ENCODE measurements at regions not wholly inside any gene's neighbourhood (a gene's known extent, or its start where the extent isn't known, plus 50 kb on each side); places are given as distances from the start of the nearest gene placed in this dataset.
A peak's percentile ranks its signal among the peaks of the same experiment; 100 is the strongest.
"Not testable (repeated sequence)": the region's sequence is repeated elsewhere in the genome, so short reads cannot be mapped to it uniquely, and the experiment has no call there.

DNA sequence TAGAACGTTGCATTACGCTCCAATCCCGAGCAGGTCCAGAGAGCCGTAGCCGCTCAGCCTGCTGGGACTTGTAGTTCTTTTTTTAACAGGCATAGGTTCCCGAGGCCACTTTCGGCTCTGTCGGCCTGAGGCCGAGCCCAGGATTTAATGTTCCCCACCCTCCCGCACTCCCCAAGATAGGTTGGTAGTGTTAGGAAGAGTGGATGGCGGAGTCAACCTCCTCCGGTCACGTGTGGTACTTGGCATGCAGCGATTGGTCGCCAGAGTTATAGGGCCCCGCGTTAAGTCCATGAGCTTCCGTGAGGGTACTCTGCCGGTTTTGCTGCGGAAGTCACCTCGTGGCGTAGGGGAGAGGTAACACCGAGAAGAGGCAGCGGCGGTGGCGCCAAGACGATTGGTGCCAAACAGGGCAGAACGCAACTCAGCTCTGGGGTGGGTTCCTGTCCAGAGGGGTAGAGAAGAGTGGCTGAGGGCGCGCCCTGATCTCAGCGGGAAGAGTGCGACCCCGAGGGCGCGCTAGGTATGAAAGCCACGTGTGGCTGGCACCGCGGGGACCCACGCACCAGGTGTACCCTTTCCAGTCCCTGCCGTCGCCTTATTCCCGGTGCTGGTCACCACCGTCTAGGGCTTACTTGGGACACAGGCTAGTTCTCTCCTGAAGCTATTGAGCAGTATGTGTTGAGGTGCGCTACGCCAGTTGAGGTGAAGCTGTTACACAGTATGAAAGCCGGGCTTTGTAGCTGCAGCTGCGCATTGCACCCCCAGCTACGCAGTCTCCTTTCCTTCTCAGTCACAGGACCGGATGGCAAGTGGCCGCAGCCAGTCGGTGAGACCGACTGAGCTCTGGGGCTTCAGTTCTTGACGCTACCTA lies 177.2 kb downstream of the KDM5D start:
- 0 to 1% methylated on average over 37 to 53 of the region's 53 CpGs; no CpG with 5 or more reads in 1 of the 3 donors for whole genome bisulfite sequencing, 3 donors
- no peaks in the 10 kb centered on the region for H3K27me3 ChIP-seq (ENCODE audit: control insufficient read depth in 3 of 3, insufficient read depth in 3 of 3, low read length in 3 of 3)
- H3K4me1 ChIP-seq (ENCODE audit: control insufficient read depth in 3 of 3, insufficient read depth in 2 of 3, low read depth in 1 of 3, low read length in 2 of 3) = no peaks in the 10 kb centered on the region
- peak overlapping the region in 2 of 3 donors; percentile 44 to 70 for H3K4me3 ChIP-seq (ENCODE audit: low read depth in 1 of 3, low read length in 3 of 3)
- peak overlapping the region in 2 of 3 donors; percentile 61 to 88 for H3K27ac ChIP-seq (ENCODE audit: low read depth in 1 of 3, low read length in 2 of 3)
- FAIRE-seq = no peak
- peak; percentile 91 to 94 for DNase-seq
- no peaks in the 10 kb centered on the region for H3K9me3 ChIP-seq (ENCODE audit: control insufficient read depth in 2 of 2, insufficient read depth in 1 of 2, low read depth in 1 of 2, low read length in 1 of 2)
- no peaks in the 10 kb centered on the region for H3K36me3 ChIP-seq (ENCODE audit: control insufficient read depth in 3 of 3, insufficient read depth in 2 of 3, low read depth in 1 of 3, low read length in 3 of 3)

DNA sequence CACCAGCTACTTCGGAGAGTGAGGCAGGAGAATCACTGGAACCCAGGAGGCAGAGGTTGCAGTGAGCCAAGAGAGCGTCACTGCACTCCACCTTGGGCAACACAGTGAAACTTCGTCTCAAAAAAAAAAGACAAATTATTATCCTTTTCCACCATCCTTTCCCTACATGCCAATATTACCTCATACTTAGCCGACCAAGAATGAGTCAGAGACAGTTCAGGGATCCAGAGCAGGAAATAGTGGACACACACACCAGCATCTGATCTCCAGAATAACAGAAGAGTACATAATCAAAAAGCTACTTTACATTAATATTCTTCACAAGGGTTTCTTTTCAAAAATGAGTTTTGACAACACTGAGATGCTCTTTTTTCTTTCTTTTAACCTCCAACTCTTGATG lies 185.4 kb downstream of the KDM5D start:
- Histone ChIP-seq H3K27me3 (ENCODE audit: control insufficient read depth in 3 of 3, insufficient read depth in 3 of 3, low read length in 3 of 3) (no peaks in the 10 kb centered on the region), H3K27ac (ENCODE audit: low read depth in 1 of 3, low read length in 2 of 3) (no peak overlapping the region), H3K36me3 (ENCODE audit: control insufficient read depth in 3 of 3, insufficient read depth in 2 of 3, low read depth in 1 of 3, low read length in 3 of 3) (no peaks in the 10 kb centered on the region), H3K4me3 (ENCODE audit: low read depth in 1 of 3, low read length in 3 of 3) (no peak overlapping the region), H3K4me1 (ENCODE audit: control insufficient read depth in 3 of 3, insufficient read depth in 2 of 3, low read depth in 1 of 3, low read length in 2 of 3) (no peaks in the 10 kb centered on the region), H3K9me3 (ENCODE audit: control insufficient read depth in 2 of 2, insufficient read depth in 1 of 2, low read depth in 1 of 2, low read length in 1 of 2) (no peaks in the 10 kb centered on the region)
- no peak for DNase-seq
- WGBS, 3 donors = 93% methylated on average over 4 of the region's 4 CpGs; no CpG with 5 or more reads in 1 of the 3 donors
- FAIRE-seq = no peak

GRCh38 chrY:19549671-19550466 lies 194.7 kb downstream of the KDM5D start:
- H3K4me3 ChIP-seq (ENCODE audit: low read depth in 1 of 3, low read length in 3 of 3) = no peak overlapping the region
- no peaks in the 10 kb centered on the region for H3K36me3 ChIP-seq (ENCODE audit: control insufficient read depth in 3 of 3, insufficient read depth in 2 of 3, low read depth in 1 of 3, low read length in 3 of 3)
- H3K4me1 ChIP-seq (ENCODE audit: control insufficient read depth in 3 of 3, insufficient read depth in 2 of 3, low read depth in 1 of 3, low read length in 2 of 3) = no peaks in the 10 kb centered on the region
- H3K9me3 ChIP-seq (ENCODE audit: control insufficient read depth in 2 of 2, insufficient read depth in 1 of 2, low read depth in 1 of 2, low read length in 1 of 2) = no peaks in the 10 kb centered on the region
- no peak for DNase-seq
- no peak for FAIRE-seq
- H3K27me3 ChIP-seq (ENCODE audit: control insufficient read depth in 3 of 3, insufficient read depth in 3 of 3, low read length in 3 of 3) = no peaks in the 10 kb centered on the region
- 51 to 63% methylated on average over 18 of the region's 18 CpGs; no CpG with 5 or more reads in 1 of the 3 donors for WGBS, 3 donors
- H3K27ac ChIP-seq (ENCODE audit: low read depth in 1 of 3, low read length in 2 of 3) = no peak overlapping the region

- no peaks in the 10 kb centered on the region for H3K27me3 ChIP-seq (ENCODE audit: control insufficient read depth in 3 of 3, insufficient read depth in 3 of 3, low read length in 3 of 3)
- H3K27ac ChIP-seq (ENCODE audit: low read depth in 1 of 3, low read length in 2 of 3) = no peak overlapping the region
- H3K9me3 ChIP-seq (ENCODE audit: control insufficient read depth in 2 of 2, insufficient read depth in 1 of 2, low read depth in 1 of 2, low read length in 1 of 2) = no peaks in the 10 kb centered on the region
- DNase-seq (no peak), FAIRE-seq (no peak)
- 46 to 66% methylated on average over 29 to 31 of the region's 31 CpGs; no CpG with 5 or more reads in 1 of the 3 donors for WGBS, 3 donors
- no peaks in the 10 kb centered on the region for H3K36me3 ChIP-seq (ENCODE audit: control insufficient read depth in 3 of 3, insufficient read depth in 2 of 3, low read depth in 1 of 3, low read length in 3 of 3)
- no peaks in the 10 kb centered on the region for H3K4me1 ChIP-seq (ENCODE audit: control insufficient read depth in 3 of 3, insufficient read depth in 2 of 3, low read depth in 1 of 3, low read length in 2 of 3)
- H3K4me3 ChIP-seq (ENCODE audit: low read depth in 1 of 3, low read length in 3 of 3) = no peak overlapping the region
Observed at GRCh38 chrY:19541475-19542306, 202.8 kb downstream of the KDM5D start.

- DNase-seq; H3K27me3 ChIP-seq (ENCODE audit: control insufficient read depth in 3 of 3, insufficient read depth in 3 of 3, low read length in 3 of 3); H3K27ac ChIP-seq (ENCODE audit: low read depth in 1 of 3, low read length in 2 of 3); H3K4me3 ChIP-seq (ENCODE audit: low read depth in 1 of 3, low read length in 3 of 3); FAIRE-seq; H3K36me3 ChIP-seq (ENCODE audit: control insufficient read depth in 3 of 3, insufficient read depth in 2 of 3, low read depth in 1 of 3, low read length in 3 of 3); H3K4me1 ChIP-seq (ENCODE audit: control insufficient read depth in 3 of 3, insufficient read depth in 2 of 3, low read depth in 1 of 3, low read length in 2 of 3); H3K9me3 ChIP-seq (ENCODE audit: control insufficient read depth in 2 of 2, insufficient read depth in 1 of 2, low read depth in 1 of 2, low read length in 1 of 2): not testable (repeated sequence)
- WGBS, 3 donors = 94 to 96% methylated on average over 11 to 14 of the region's 14 CpGs; no CpG with 5 or more reads in 1 of the 3 donors
Observed at GRCh38 chrY:19535697-19536096, 208.8 kb downstream of the KDM5D start.

DNA sequence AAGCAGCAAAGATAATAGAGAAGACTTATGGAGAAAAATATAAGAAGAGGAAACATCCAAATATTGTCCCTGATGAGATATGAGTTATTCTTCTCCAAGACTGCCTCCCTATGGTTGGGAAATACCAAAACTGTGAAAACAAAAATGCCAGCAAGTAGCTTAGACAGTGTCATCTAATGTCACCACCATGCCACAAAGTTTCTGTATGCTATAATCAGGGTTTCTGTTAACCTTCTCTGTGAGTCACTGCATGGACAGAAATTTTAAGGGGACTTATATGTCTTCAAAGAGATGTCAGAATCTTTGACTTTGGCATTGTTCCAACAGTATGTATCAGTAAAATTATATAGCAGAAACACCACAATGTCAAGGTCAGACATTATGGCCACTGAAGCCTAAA lies 222.6 kb downstream of the KDM5D start:
- Histone ChIP-seq H3K27ac (ENCODE audit: low read depth in 1 of 3, low read length in 2 of 3) (no peak overlapping the region), H3K9me3 (ENCODE audit: control insufficient read depth in 2 of 2, insufficient read depth in 1 of 2, low read depth in 1 of 2, low read length in 1 of 2) (no peaks in the 10 kb centered on the region), H3K36me3 (ENCODE audit: control insufficient read depth in 3 of 3, insufficient read depth in 2 of 3, low read depth in 1 of 3, low read length in 3 of 3) (no peaks in the 10 kb centered on the region), H3K27me3 (ENCODE audit: control insufficient read depth in 3 of 3, insufficient read depth in 3 of 3, low read length in 3 of 3) (no peaks in the 10 kb centered on the region), H3K4me3 (ENCODE audit: low read depth in 1 of 3, low read length in 3 of 3) (no peak overlapping the region), H3K4me1 (ENCODE audit: control insufficient read depth in 3 of 3, insufficient read depth in 2 of 3, low read depth in 1 of 3, low read length in 2 of 3) (no peaks in the 10 kb centered on the region)
- DNase-seq = no peak
- no peak for FAIRE-seq

DNA sequence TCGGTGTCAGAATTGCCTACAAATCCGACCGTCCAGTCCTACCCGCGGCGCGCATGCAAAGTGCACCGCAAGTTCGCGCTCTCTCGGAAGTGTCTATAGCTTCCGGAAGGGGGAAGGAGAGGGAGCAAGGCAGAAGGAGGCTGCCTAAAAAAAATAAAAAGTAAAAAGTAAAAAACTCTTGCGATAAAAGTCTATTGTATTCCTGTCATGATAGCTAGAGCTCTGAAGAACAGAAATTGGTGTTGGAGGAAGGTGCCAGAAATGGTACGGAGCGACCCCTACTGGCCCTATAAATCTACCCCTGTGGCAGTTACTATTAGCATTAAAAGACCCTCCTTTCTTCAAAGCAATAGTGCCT lies 241.5 kb downstream of the KDM5D start:
- WGBS, 3 donors = 43 to 51% methylated on average over 14 to 15 of the region's 15 CpGs; no CpG with 5 or more reads in 1 of the 3 donors
- Histone ChIP-seq H3K4me3 (ENCODE audit: low read depth in 1 of 3, low read length in 3 of 3) (no peak overlapping the region), H3K9me3 (ENCODE audit: control insufficient read depth in 2 of 2, insufficient read depth in 1 of 2, low read depth in 1 of 2, low read length in 1 of 2) (no peaks in the 10 kb centered on the region), H3K4me1 (ENCODE audit: control insufficient read depth in 3 of 3, insufficient read depth in 2 of 3, low read depth in 1 of 3, low read length in 2 of 3) (no peaks in the 10 kb centered on the region), H3K27ac (ENCODE audit: low read depth in 1 of 3, low read length in 2 of 3) (no peak overlapping the region), H3K36me3 (ENCODE audit: control insufficient read depth in 3 of 3, insufficient read depth in 2 of 3, low read depth in 1 of 3, low read length in 3 of 3) (no peaks in the 10 kb centered on the region), H3K27me3 (ENCODE audit: control insufficient read depth in 3 of 3, insufficient read depth in 3 of 3, low read length in 3 of 3) (no peaks in the 10 kb centered on the region)
- no peak for FAIRE-seq
- no peak for DNase-seq
